GM18526 (cell line): ENCODE measurements at regions not wholly inside any gene's neighbourhood (a gene's known extent, or its start where the extent isn't known, plus 50 kb on each side); places are given as distances from the start of the nearest gene placed in this dataset.

Experiments used
- POLR2A ChIP-seq: IDR thresholded peaks from 3 replicates; pipeline ENCODE4 v1.6.1; 2011; ENCODE audit not compliant: insufficient read length; ENCODE audit errors: extremely low read depth

- TF ChIP-seq POLR2A, result no peak
Observed at GRCh38 chr17:34126965-34127364, 128.1 kb upstream of the CCL2 start.

GRCh38 chr17:34130544-34130943 lies 124.5 kb upstream of the CCL2 start:
- no peak for TF ChIP-seq POLR2A

GRCh38 chr17:34131386-34131785 lies 123.7 kb upstream of the CCL2 start:
- TF ChIP-seq POLR2A, result no peak

- TF ChIP-seq POLR2A, result no peak
Observed at GRCh38 chr17:34133350-34133749, 121.7 kb upstream of the CCL2 start.

- no peak for TF ChIP-seq POLR2A
Observed at GRCh38 chr17:34135841-34136240, 119.2 kb upstream of the CCL2 start.

- TF ChIP-seq POLR2A, result no peak
Observed at GRCh38 chr17:34140006-34140405, 115.1 kb upstream of the CCL2 start.

GRCh38 chr17:34141590-34141989 lies 113.5 kb upstream of the CCL2 start:
- TF ChIP-seq POLR2A, result no peak

- no peak for TF ChIP-seq POLR2A
Observed at GRCh38 chr17:34143430-34143829, 111.7 kb upstream of the CCL2 start.

- no peak for TF ChIP-seq POLR2A
Observed at GRCh38 chr17:34146440-34147043, 108.5 kb upstream of the CCL2 start.

GRCh38 chr17:34151102-34151501 lies 104.0 kb upstream of the CCL2 start:
- TF ChIP-seq POLR2A, result no peak

- no peak for TF ChIP-seq POLR2A
Observed at GRCh38 chr17:34153991-34154390, 101.1 kb upstream of the CCL2 start.

GRCh38 chr17:34154961-34155730 lies 99.9 kb upstream of the CCL2 start:
- TF ChIP-seq POLR2A, result no peak

- TF ChIP-seq POLR2A, result no peak
Observed at GRCh38 chr17:34155947-34156346, 99.1 kb upstream of the CCL2 start.

GRCh38 chr17:34156401-34156740 lies 98.7 kb upstream of the CCL2 start:
- TF ChIP-seq POLR2A, result no peak

- no peak for TF ChIP-seq POLR2A
Observed at GRCh38 chr17:34156741-34157589, 98.1 kb upstream of the CCL2 start.

GRCh38 chr17:34161690-34162089 lies 93.4 kb upstream of the CCL2 start:
- no peak for TF ChIP-seq POLR2A

GRCh38 chr17:34163123-34163522 lies 92.0 kb upstream of the CCL2 start:
- no peak for TF ChIP-seq POLR2A

- TF ChIP-seq POLR2A, result no peak
Observed at GRCh38 chr17:34163646-34164045, 91.4 kb upstream of the CCL2 start.
